GM12878 (cell line): ENCODE measurements at regions not wholly inside any gene's neighbourhood (a gene's known extent, or its start where the extent isn't known, plus 50 kb on each side); places are given as distances from the start of the nearest gene placed in this dataset.

Experiments used
- ATAC-seq: fragments of 200-7000 bp; cut with Tn5 transposase; 3 replicates; pipeline ENCODE4 v1.9.1; 2020; ENCODE audit warnings: mild to moderate bottlenecking, moderate library complexity
- BruUV-seq: library from RNA; stranded (reverse); fragments of 400-500 nt; replicated peaks from 2 replicates; lab custom pipeline; 2021; lab: Mats Ljungman, UMichigan
- CTCF ChIA-PET: fragments of 300-600 bp; sonication (Branson Sonifier 250); formaldehyde crosslinking; extraction: SDS; loops from one replicate; lab custom pipeline; 2021; ENCODE audit warnings: inconsistent platforms; lab: Yijun Ruan, JAX
- POLR2A ChIA-PET: fragments of 350-600 bp; formaldehyde crosslinking; extraction: SDS; loops from one replicate; lab custom pipeline; 2021; ENCODE audit warnings: inconsistent platforms; lab: Charles Lee
- RAD21 ChIA-PET: fragments of 300-600 bp; sonication (Branson Sonifier 250); formaldehyde crosslinking; loops from one replicate; lab custom pipeline; 2023; ENCODE audit warnings: antibody characterized with exemption; ENCODE audit not compliant: unreplicated experiment; lab: Charles Lee
- SMC1A ChIA-PET: fragments of 300-600 bp; sonication (Branson Sonifier 250); formaldehyde crosslinking; loops from one replicate; lab custom pipeline; 2023; ENCODE audit not compliant: unreplicated experiment, uncharacterized antibody; lab: Charles Lee
- DNase-seq: peaks from one replicate; pipeline ENCODE4 v3.0.0-alpha.2; 2011; ENCODE audit warnings: low read depth, low spot score
- FAIRE-seq: peaks from 3 replicates; lab custom pipeline; 2011; peaks lifted over from hg19 to GRCh38; lab: Jason Lieb, UNC
- H2AFZ ChIP-seq: 2 replicates; pipeline ENCODE4 v1.6.0; 2011; ENCODE audit warnings: low read depth, low read length, control low read depth; ENCODE audit not compliant: control insufficient read depth
- H3K27ac ChIP-seq: 2 replicates; pipeline ENCODE4 v1.5.1; 2011; ENCODE audit warnings: control low read depth; ENCODE audit not compliant: control insufficient read depth, insufficient read depth
- H3K27me3 ChIP-seq, 2 experiments: replicated peaks in 1 of 2; 2 replicates each; pipeline versions ENCODE4 v1.6.0 to v1.6.1; 2011; ENCODE audit warnings: low read length in 1 of 2; ENCODE audit not compliant: control insufficient read depth in 2 of 2, insufficient read depth in 2 of 2
- H3K36me3 ChIP-seq, 2 experiments: 2 replicates each; pipeline ENCODE4 v1.5.1; 2011; ENCODE audit warnings: low read length in 1 of 2; ENCODE audit not compliant: control insufficient read depth in 2 of 2, insufficient read depth in 2 of 2
- H3K4me1 ChIP-seq: 2 replicates; pipeline ENCODE4 v1.6.1; 2011; ENCODE audit warnings: mild to moderate bottlenecking, low read length, moderate library complexity, mixed read lengths; ENCODE audit not compliant: control insufficient read depth, insufficient read depth
- H3K4me2 ChIP-seq: 2 replicates; pipeline ENCODE4 v1.6.0; 2011; ENCODE audit warnings: control low read depth; ENCODE audit not compliant: control insufficient read depth, insufficient read depth
- H3K4me3 ChIP-seq: fragments of 200-600 bp; sonication (generic); 2 replicates; pipeline ENCODE4 v1.5.1; 2016
- H3K79me2 ChIP-seq: 2 replicates; pipeline ENCODE4 v1.6.0; 2011; ENCODE audit warnings: low read length; ENCODE audit not compliant: control insufficient read depth, insufficient read depth
- H3K9ac ChIP-seq: 2 replicates; pipeline ENCODE4 v1.8.0; 2011; ENCODE audit warnings: low read length, control low read depth, mixed read lengths; ENCODE audit not compliant: control insufficient read depth, insufficient read depth
- H3K9me3 ChIP-seq: replicated peaks from 3 replicates; pipeline ENCODE4 v1.5.1; 2011; ENCODE audit warnings: mild to moderate bottlenecking, low read length; ENCODE audit not compliant: control insufficient read depth, insufficient read depth
- H4K20me1 ChIP-seq: 2 replicates; pipeline ENCODE4 v1.6.0; 2011; ENCODE audit not compliant: control insufficient read depth, insufficient read depth
- FOXM1 ChIP-seq: IDR thresholded peaks from 2 replicates; pipeline ENCODE4 v1.6.1; 2012; ENCODE audit warnings: low read depth, mild to moderate bottlenecking, inconsistent platforms, low read length, moderate library complexity
- HDGF ChIP-seq: fragments of 450-650 bp; IDR thresholded peaks from 2 replicates; pipeline ENCODE4 v1.6.1; 2016; ENCODE audit warnings: antibody characterized with exemption
- MEF2B ChIP-seq: fragments of 450-650 bp; IDR thresholded peaks from 2 replicates; pipeline ENCODE4 v1.6.1; 2018; ENCODE audit warnings: mild to moderate bottlenecking, moderate library complexity; ENCODE audit not compliant: partially characterized antibody, poor library complexity, severe bottlenecking
- SMAD5 ChIP-seq: IDR thresholded peaks from 2 replicates; pipeline ENCODE4 v1.6.1; 2016; ENCODE audit warnings: antibody characterized with exemption, low read depth
- TCF3 ChIP-seq: IDR thresholded peaks from 2 replicates; pipeline ENCODE4 v1.6.1; 2012; ENCODE audit warnings: low read depth, mild to moderate bottlenecking, low read length, borderline replicate concordance; ENCODE audit not compliant: insufficient read depth
- ZZZ3 ChIP-seq: IDR thresholded peaks from 2 replicates; pipeline ENCODE4 v1.6.1; 2011; ENCODE audit warnings: low read depth; ENCODE audit not compliant: control insufficient read depth, insufficient read length
- WGBS: methylation state at CpG from one replicate; pipeline ENCODE4 v1.1.6; 2016; ENCODE audit warnings: low lambda C conversion rate; ENCODE audit not compliant: insufficient replicate concordance, insufficient coverage; ENCODE audit errors: missing lambda C conversion rate; 5-methylcytosine and 5-hydroxymethylcytosine counted together
- in situ Hi-C: fragments of 300-500 bp; cut with MboI; formaldehyde crosslinking; loops from 9 replicates; pipeline ENCODE4 v1.14.3; 2018; ENCODE audit warnings: mixed read lengths
- intact Hi-C: fragments of 100-400 bp; cut with micrococcal nuclease; formaldehyde crosslinking; loops from one replicate; pipeline ENCODE4 v1.14.2; 2022; ENCODE audit not compliant: unreplicated experiment
- TF ChIP-seq, protein P1 (sequence below): fragments of 450-650 bp; IDR thresholded peaks from 2 replicates; pipeline ENCODE4 v1.6.1; 2017; ENCODE audit warnings: mild to moderate bottlenecking, moderate library complexity
- TF ChIP-seq, protein P2 (sequence below): fragments of 450-650 bp; IDR thresholded peaks from 2 replicates; pipeline ENCODE4 v1.6.1; 2018; ENCODE audit warnings: borderline replicate concordance, mild to moderate bottlenecking; ENCODE audit not compliant: partially characterized antibody

DNA sequence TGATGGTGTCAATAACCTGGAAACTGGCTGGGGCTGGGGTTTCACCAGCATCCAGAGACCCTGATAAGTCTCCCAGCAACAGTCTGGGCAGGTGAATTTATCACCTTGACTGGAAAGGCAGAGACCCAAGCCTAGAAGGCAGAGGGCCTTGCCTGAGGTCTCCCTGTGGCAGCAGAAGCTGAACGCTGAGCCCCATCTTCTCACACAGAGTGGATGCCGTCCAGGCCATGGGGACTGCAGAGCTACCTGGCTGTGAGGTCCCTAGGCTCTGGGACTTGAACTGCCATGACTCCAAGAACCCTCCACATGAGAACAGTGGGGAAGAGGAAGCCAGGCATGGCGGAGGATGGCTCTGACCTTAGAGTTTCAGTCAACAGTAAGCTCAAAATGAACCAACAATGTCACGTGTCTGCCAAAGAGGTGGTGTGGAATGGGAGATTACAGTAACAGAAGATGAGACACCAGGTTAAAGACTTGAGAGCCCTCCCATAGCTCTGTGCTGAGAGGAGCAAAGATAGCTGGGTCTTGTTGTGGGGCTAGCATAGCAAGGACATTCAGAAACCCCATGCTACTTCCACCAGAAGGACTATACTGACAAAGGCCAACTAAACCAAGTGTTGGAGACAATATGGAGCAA is 79.1 kb upstream of the LINC01488 start:
- no peak for DNase-seq
- Histone ChIP-seq H3K4me2 (no peak overlapping the region), H3K9me3 (peaks cover 5% of the 10 kb centered on the region; the same call in 2 of the 3 replicates), H3K27me3 (no peaks in the 10 kb centered on the region; a peak in 1 of 4 replicates), H4K20me1 (peaks cover 2% of the 10 kb centered on the region; the same call in 1 of the 2 replicates), H3K4me1 (peaks cover 10% of the 10 kb centered on the region), H3K36me3 (no peaks in the 10 kb centered on the region), H3K27ac (no peak overlapping the region), H3K4me3 (no peak overlapping the region), H2AFZ (no peak overlapping the region)
- ChIA-PET POLR2A (no interaction called here), SMC1A (interaction anchor here (1.0 to 1.6 kb wide), 4 partner anchors 9 to 125 kb away, joined by 3 to 5 read pairs (median 4); no protein-coding TSS in a partner anchor)
- FAIRE-seq: no peak
- in situ Hi-C loops: no loop called here
- BruUV-seq: no TSS peak
- intact Hi-C loops: no loop called here
- TF ChIP-seq HDGF (no peak), SMAD5 (no peak), FOXM1 (no peak)
- TF ChIP-seq, all 136 proteins: peak for 0
- no peaks in the 10 kb centered on the region for H3K79me2 ChIP-seq
- CTCF ChIA-PET: no interaction called here
- 48% methylated on average over 4 of the region's 4 CpGs for WGBS
- RAD21 ChIA-PET: no interaction called here
- no peak overlapping the region for H3K9ac ChIP-seq
- no peak for ATAC-seq

DNA sequence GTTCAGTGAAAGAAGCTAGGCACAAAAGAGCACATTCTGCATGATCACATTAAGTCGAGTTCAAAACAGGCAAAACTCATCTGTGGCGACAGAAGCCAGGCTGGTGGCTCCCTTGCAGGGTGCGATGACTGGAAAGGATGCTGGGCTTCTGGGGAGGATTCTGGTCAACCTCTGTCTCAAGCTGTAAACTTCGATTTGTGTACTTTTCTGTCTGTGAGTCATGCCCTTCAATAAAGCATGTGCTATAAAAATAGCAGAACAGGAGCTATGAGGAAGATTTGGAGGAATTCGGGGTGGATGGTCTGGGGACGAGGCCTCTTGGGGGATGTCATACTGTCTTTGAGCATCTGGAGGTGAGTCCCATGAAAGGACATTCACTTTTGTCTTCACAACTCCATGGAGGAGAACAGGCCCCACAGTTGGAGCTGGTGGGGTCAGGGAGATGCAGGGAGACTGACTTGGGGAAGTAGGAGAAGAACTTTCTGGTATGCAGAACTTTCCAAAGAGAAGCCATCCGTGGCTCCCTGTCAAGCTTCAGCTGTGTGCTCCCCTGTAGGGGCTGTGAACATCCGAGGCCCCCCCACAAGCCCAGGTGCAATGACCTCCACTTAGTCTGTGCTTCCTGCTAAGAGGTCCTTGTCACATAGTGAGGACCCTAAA is 77.8 kb upstream of the LINC01488 start:
- SMC1A ChIA-PET: interaction anchor here (0.8 kb wide), 1 partner anchor 25 kb away, joined by 3 read pairs; no protein-coding TSS in a partner anchor
- Histone ChIP-seq H3K4me1 (peaks cover 10% of the 10 kb centered on the region), H3K4me3 (no peak overlapping the region), H3K27ac (no peak overlapping the region), H3K4me2 (no peak overlapping the region), H3K9me3 (peaks cover 5% of the 10 kb centered on the region; the same call in 2 of the 3 replicates), H3K27me3 (no peaks in the 10 kb centered on the region; a peak in 1 of 4 replicates), H3K9ac (no peak overlapping the region), H4K20me1 (no peaks in the 10 kb centered on the region), H3K79me2 (no peaks in the 10 kb centered on the region), H3K36me3 (no peaks in the 10 kb centered on the region), H2AFZ (no peak overlapping the region)
- DNase-seq (no peak), FAIRE-seq (no peak), ATAC-seq (no peak)
- RAD21 ChIA-PET: interaction anchor here (0.7 to 1.4 kb wide), 2 partner anchors 107 to 239 kb away, joined by 3 read pairs; no protein-coding TSS in a partner anchor
- in situ Hi-C loops (no loop called here), intact Hi-C loops (no loop called here)
- POLR2A ChIA-PET: no interaction called here
- BruUV-seq: no TSS peak
- CTCF ChIA-PET: no interaction called here
- WGBS: 25% methylated on average over 8 of the region's 8 CpGs
- no peak for TF ChIP-seq TCF3
- TF ChIP-seq, protein P1, sequence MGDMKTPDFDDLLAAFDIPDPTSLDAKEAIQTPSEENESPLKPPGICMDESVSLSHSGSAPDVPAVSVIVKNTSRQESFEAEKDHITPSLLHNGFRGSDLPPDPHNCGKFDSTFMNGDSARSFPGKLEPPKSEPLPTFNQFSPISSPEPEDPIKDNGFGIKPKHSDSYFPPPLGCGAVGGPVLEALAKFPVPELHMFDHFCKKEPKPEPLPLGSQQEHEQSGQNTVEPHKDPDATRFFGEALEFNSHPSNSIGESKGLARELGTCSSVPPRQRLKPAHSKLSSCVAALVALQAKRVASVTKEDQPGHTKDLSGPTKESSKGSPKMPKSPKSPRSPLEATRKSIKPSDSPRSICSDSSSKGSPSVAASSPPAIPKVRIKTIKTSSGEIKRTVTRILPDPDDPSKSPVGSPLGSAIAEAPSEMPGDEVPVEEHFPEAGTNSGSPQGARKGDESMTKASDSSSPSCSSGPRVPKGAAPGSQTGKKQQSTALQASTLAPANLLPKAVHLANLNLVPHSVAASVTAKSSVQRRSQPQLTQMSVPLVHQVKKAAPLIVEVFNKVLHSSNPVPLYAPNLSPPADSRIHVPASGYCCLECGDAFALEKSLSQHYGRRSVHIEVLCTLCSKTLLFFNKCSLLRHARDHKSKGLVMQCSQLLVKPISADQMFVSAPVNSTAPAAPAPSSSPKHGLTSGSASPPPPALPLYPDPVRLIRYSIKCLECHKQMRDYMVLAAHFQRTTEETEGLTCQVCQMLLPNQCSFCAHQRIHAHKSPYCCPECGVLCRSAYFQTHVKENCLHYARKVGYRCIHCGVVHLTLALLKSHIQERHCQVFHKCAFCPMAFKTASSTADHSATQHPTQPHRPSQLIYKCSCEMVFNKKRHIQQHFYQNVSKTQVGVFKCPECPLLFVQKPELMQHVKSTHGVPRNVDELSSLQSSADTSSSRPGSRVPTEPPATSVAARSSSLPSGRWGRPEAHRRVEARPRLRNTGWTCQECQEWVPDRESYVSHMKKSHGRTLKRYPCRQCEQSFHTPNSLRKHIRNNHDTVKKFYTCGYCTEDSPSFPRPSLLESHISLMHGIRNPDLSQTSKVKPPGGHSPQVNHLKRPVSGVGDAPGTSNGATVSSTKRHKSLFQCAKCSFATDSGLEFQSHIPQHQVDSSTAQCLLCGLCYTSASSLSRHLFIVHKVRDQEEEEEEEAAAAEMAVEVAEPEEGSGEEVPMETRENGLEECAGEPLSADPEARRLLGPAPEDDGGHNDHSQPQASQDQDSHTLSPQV: no peak
- TF ChIP-seq, protein P2, sequence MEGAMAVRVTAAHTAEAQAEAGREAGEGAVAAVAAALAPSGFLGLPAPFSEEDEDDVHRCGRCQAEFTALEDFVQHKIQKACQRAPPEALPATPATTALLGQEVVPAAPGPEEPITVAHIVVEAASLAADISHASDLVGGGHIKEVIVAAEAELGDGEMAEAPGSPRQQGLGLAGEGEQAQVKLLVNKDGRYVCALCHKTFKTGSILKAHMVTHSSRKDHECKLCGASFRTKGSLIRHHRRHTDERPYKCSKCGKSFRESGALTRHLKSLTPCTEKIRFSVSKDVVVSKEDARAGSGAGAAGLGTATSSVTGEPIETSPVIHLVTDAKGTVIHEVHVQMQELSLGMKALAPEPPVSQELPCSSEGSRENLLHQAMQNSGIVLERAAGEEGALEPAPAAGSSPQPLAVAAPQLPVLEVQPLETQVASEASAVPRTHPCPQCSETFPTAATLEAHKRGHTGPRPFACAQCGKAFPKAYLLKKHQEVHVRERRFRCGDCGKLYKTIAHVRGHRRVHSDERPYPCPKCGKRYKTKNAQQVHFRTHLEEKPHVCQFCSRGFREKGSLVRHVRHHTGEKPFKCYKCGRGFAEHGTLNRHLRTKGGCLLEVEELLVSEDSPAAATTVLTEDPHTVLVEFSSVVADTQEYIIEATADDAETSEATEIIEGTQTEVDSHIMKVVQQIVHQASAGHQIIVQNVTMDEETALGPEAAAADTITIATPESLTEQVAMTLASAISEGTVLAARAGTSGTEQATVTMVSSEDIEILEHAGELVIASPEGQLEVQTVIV: no peak
- TF ChIP-seq MEF2B: no peak
- TF ChIP-seq ZZZ3: no peak
